HG02759 (cell line): ENCODE measurements at regions not wholly inside any gene's neighbourhood (a gene's known extent, or its start where the extent isn't known, plus 50 kb on each side); places are given as distances from the start of the nearest gene placed in this dataset.
"Not testable (repeated sequence)": the region's sequence is repeated elsewhere in the genome, so short reads cannot be mapped to it uniquely, and the experiment has no call there.

Experiments used
- ATAC-seq: cut with Tn5 transposase; IDR thresholded peaks from one replicate; pipeline ENCODE4 v1.9.1; 2021; ENCODE audit warnings: mild to moderate bottlenecking, moderate library complexity; ENCODE audit not compliant: unreplicated experiment

DNA sequence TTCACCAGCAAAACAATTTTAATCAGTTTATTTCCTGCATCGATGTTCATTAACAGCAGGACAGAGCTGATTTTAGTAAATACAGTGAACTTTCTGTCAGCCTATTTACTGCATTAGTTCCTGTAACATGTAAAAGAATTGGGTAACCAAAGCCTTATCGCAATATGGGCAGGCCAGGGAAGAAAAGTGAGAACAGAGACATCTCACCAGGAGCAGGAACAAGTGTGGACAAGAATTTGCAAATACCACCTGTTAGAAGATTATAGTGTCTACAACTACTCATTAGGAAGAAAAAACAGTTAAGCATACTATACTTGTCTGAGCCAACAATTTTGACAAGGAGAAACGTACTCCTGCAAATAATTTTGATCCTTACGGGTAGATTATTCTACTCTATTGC, 1293.9 kb downstream of the PLA2G4A start:
- ATAC-seq = no peak

DNA sequence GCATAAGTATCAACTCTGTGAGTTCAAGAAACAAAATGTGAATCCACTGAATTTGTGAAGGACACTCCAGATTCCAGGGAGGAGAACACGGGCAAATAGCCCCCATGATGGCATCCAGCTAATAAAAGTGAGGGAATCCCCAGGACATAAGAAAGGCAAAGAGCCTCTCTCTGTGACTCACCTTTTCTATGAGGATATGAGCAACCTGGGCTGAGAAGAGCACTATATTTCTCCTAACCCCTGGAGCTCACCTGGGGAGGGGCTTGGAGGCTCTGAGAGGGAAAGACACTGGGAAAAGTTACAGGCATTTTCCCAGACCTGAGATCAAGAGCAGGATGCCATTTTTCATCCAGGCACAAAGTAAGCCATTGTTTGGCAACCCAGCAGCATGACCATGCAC, 1298.8 kb downstream of the PLA2G4A start:
- no peak for ATAC-seq

DNA sequence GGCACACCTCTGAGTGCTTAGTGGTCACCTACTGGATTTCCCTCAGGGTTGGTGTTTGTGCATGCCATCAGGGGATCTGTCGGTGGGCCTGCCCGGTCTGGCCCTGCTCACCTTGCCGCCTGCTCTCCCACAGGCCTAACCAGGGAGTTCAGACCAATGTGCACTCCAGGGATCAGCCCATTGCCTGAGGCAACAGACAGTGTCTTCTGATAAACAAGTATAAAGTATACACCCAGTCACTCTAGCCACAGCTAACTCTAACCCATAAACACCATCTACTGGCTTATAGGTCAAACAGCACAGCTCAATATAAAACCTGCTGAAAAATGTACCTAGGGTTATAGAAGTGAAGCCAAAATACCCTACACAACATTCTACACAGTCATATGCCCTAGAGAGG, 1300.0 kb downstream of the PLA2G4A start:
- ATAC-seq = no peak

DNA sequence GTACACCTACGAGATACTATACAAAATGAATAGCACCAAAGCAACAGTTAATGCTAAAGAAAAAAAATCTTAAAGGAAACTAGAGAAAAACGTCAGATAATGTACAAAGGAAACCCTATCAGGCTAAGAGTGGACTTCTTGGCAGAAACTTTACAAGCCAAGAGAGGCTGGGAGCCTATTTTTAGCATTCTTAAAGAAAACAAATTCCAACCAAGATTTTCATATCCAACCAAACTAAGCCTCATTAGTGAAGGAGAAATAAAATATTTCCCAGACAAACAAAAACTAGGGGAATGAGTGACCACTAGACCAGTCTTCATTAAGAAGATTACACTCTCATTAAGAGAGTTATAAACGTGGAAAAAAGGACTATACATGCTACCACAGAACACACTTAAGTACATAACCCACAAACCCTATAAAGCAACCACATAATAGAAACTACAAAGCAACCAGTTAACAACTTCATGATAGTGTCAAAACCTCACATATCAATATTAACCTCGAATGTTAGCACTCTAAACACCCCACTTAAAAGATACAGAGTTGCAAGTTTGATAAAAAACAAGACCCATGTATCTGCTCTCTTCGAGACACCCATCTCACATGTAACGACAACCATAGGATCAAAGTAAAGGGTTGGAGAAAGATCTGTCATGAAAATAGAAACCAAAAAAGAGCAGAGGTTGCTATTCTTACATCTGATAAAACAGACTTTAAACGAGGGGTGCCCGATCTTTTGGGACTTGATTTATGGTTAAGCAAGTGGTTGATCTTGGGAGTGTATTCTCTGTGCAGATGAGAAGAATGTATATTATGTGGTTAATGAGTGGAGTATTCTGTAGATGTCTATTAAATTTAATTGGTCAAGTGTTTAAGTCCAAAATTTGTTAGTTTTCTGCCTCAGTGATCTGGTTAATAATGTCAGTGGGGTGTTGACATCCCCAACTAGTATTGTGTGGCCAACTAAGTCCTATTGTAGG, 1301.4 kb downstream of the PLA2G4A start:
- no peak for ATAC-seq

DNA sequence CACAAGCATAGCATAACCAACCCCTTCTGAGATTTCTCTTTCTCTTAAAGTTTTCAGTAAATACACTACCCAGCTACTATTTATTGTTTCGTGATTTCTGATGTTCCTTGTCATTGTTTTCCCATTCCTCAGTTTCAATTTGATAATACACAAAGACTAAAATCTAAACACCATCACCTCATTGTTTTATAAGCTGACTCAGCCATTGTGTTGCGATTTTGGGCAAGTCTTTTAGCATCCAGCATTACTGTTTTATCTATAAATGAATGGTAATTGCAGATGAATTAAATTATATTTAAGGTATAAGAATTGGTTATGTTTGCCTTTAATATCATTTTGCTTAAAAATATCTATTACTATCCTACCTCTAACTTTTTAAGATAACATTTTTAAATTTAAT, 1308.5 kb downstream of the PLA2G4A start:
- no peak for ATAC-seq

DNA sequence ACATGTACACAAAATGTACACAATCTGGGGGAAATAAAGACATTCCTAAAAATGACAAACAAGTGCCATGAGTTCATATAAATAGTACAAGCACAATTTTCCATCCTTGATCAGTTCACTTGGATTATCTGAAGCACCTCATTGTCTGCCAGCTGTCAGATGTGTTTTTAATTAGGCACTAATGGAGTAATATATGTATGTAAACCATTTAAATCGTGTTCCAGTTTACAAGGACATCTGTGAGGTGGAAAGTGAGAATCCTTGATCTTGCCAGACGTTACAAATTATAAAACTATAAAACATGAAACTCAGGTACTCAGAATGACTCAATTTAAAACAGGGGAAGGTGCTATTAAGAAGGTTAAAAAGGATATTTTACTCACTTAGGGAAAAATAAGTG, 1312.2 kb downstream of the PLA2G4A start:
- ATAC-seq = no peak

DNA sequence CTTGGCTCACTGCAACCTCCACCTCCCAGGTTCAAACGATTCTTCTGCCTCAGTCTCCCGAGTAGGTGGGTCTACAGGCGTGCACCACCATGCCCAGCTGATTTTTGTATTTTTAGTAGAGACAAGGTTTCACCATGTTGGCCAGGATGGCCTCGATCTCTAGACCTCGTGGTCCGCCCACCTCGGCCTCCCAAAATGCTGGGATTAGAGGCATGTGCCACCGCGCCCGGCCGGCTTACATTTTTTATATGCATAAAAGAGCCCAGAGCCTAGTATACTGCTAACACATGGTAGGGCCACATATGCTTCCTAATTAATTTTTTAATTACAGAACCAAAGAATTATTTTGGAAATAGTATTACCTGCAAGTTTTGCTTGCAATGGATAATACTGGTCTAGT, 1325.4 kb downstream of the PLA2G4A start:
- ATAC-seq = no peak

DNA sequence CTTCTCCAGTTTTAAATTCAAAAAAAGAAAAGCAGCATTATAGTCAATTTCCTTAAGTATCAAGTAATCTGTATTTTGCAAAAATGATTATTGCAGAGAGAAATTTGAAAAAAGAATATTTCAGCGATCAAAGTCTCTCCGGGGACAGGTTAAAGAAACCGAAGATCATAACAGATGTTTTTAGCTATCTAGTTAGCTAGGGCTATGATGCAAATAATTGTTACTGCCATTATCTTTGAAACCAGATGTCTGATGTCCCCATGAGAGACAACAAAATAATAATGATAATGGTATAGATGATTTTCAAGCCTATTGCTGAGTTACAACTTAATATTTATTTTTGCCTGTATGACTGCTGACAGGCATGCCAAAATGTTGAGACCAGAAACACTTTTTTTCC, 1326.0 kb downstream of the PLA2G4A start:
- ATAC-seq = no peak

DNA sequence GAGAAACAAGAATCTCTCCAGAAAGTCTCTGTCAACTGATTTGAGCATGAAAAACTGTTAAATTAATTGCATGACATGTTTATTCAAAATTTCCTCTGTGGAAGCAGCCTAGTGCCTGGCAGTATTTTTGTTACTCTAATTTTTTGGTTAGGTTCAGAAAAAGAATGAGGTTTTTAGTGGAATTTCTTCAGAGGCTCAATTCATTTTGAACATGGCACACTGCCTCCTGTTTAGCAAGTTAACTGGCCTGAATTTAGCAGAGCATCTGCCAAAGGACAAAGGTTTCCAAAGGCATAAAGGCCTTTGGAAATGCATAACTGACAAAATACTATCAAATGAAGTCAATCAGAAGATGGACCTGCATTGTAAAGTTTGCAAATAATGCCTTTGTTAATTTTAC, 1326.5 kb downstream of the PLA2G4A start:
- no peak for ATAC-seq

DNA sequence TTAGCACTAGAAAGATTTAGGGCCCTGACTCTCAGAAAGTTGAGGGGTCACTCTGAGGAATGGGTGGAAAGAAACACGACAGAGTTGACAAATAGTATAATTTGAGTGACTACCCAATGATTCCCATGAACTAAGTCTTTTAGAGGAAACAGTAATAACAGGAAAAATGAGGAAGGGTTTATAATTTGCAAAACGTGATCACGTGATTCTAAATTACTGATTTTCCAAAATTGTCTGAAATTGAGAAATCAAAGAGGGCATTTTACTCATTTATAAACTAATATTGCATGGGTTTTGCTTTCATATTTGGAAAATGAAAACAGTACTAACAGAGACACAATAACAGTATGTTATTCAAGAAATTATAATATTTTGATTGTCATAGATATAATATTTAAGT, 1335.7 kb downstream of the PLA2G4A start:
- no peak for ATAC-seq

DNA sequence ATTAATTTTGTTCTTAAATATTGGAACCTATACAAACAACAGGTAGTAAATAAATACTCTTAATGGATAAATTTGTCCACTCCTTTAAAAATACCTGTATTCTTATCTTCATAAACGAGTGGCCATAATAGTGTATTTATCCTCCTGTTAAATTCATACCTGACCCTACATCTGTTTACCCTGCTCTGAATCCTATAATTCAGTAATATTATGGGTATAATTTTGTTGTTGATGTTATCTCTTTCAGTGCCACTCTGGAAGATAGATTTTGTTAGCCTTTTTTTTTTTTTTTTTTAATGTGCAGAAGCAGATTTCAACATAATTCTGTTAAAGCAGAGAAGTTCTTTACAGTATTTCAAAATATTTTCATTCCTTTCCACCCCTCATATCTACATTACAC, 1337.9 kb downstream of the PLA2G4A start:
- no peak for ATAC-seq

DNA sequence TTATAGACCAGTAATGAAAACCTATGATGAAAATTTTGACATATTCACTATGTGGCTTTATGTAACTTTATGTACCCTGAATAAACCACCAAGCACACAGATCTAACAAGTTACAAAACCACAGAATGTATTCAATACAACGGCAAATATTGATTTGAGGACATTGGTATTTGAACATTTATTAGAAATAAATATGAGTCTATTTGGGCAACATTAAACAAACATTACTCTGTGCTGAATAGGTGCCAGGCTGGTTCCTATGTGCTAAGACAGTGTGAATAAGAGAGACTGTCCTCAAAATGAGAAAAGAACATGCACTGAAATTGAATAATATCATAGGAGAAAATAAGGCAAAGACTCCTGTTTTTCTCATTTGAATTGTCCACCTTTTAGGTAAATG, 1341.2 kb downstream of the PLA2G4A start:
- ATAC-seq = no peak

DNA sequence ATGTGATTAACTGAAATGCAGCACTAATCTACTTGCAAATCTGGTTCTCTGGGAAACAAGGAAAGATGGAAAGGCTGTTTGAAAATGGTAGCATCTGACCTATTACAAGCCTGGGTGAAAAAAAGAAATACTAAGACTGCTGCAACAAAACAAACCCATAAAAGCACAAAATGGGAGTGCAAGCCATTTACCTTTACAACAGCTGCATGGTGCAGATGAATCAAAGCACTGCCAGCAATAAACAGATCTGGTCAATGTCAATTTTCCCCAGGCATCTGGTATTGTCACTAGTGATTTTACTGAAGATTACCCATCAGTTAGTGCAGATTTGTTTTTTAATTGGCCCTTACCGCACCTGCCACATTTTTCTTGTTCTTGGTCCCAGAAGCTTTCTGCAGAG, 1341.7 kb downstream of the PLA2G4A start:
- no peak for ATAC-seq

DNA sequence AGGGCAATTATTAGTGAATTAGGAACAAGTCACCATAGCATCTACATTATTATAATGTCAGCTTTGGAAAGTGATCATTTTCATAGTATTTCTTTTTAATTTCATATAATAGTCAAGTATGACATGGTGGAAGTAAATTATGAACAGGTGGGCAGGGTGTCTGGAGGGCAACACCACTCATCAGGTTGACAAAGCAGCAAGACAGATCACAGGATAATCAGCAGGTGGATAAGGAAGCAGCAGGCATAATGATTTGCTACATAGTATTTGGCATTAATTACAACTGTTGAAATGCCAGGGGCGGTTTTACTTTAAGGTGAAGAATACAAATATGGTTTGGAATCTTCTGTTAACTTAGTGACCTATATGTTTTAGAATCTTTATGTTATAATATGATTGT, 1342.2 kb downstream of the PLA2G4A start:
- ATAC-seq = no peak

DNA sequence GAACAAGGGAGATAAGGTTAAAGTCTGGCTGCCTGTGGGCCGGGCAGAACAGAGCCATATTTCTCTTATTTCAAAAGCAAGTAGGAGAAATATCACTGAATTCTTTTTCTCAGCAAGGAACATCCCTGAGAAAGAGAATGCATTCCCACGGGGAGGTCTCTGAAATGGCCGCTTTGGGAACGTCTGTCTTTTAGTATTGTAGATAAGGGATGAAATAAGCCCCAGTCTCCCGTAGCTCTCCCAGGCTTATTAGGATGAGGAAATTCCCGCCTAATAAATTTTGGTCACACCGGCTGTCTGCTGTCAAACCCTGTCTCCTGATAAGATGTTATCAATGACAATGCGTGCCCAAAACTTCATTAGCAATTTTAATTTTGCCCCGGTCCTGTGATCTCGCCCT, 1353.3 kb downstream of the PLA2G4A start:
- not testable (repeated sequence) for ATAC-seq

DNA sequence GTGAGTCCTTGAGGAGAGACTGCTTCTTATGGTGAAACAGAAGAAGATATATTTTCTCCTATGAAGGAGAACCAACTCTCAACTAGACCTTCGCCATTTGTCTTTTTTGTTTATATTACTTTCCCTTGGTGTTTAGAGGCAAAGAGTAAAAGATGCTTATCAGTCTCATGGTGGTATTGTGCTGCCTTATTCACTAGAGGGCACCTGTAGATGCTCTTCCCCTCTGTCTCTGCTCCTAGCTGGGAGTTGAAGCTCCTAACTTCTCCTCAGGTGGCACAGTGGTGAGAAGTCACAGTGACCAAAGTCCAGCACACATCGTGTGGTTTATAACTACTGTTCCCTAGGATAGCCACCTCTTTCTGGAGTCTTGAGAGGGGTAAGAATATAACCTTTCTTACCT, 1359.6 kb downstream of the PLA2G4A start:
- no peak for ATAC-seq

DNA sequence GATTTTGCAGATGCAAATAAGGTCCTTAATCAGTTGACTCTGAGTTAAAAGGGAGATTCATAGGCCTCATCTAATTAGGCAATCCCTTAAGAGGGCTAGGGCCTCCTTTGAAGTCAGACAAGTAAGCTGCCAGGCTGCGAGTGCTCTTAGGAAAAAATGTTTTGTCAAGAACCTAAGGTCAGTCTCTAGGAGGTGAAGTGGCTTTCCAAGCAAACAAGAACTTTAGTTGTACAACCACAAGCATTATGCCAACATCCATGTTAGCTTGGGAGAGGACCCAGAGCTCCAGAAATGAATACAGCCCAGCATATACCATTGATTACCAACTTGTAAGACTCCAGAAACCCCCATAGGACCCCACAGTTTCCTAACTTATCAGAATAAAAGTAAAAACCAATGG, 1366.2 kb downstream of the PLA2G4A start:
- ATAC-seq = no peak

DNA sequence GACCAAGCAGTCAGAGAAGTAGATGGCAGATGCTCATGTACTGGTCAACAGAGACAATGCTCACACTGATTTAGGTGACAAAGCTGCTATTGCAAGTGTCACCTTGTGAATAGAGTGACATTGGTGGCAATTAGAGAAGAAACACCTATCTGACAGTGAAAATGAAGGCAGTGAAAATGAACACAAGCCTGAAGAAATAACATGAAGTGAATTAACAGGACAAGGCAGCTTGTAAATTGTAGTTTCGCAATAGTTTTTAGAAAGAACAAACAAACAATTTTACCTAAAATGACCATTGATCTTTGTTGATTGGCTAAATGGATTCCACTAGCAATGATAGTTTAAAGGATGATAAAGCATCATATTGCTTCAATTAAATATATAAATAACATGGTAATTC, 1389.5 kb downstream of the PLA2G4A start:
- no peak for ATAC-seq

DNA sequence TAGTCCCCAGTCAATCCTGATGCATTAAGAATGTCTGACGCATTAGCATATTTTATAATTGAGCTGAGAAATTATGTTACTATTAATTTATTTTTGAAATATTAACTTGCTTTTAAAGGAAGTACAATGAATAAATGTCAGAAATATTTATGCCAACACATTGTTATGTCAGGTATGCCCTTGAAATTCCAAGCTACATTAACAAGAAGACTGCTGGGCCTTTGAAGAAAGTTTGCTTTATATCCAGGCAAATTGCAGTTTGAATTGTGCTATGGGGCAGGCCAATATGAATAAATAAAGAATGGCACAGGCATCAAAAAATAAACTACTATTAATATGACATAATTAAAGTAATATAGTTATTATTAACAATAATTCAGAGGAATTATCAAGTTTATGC, 1391.3 kb downstream of the PLA2G4A start:
- ATAC-seq = no peak

DNA sequence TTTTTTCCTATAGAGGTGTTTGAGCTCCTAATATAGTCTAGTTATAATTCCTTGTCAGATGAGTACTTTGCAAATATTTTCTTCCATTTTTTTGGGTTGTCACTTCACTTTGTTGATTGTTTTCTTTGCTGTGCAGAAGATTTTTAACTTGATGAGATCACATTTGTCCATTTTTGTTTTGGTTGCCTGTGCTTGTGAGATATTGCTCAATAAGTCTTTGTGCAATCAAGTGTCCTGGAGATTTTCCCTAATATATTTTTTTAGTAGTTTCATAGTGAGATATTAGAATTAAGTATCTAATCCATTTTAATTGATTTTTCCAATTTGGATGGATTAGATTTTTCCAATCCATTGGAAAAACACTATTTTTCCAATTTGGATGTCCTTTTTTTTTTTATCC, 1395.5 kb downstream of the PLA2G4A start:
- no peak for ATAC-seq

DNA sequence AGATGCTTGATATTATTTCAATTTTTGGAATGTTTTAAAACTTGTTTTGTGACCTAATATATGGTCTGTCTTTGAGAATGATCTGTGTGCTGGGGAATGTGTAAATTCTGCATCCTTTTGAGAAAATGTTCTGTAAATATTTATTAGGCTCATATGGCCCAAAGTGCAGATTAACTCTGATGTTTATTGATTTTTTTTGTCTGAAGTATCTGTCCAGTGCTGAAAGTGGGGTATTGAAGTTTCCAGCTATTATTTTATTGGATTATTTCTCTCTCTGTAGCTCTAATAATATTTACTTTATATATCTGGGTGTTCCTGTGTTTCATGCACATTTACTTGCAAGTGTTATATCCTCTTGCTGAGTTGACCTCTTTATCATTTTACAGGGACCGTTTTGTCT, 1397.2 kb downstream of the PLA2G4A start:
- no peak for ATAC-seq

DNA sequence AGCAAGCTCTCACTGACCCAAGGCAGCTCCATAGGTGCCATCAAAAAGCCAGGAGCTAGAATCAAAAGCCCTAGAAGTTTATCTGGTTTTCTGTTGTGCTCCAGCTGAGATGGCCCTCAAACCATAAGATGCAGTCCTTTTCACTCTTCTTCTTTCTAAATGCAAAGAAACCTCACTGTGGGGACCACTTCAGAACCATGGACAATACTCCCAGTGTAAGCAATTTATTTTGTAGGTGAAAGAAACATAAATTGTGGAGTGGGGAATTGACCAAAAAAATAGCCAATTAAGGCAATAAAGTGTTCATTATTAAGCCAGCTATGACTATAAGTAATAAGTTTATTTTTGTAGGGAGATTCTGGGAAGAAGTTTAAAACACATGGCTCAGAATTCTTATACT, 1399.9 kb downstream of the PLA2G4A start:
- ATAC-seq = no peak
